Skeletal muscle satellite cell (primary cell): ENCODE measurements at regions not wholly inside any gene's neighbourhood (a gene's known extent, or its start where the extent isn't known, plus 50 kb on each side); places are given as distances from the start of the nearest gene placed in this dataset.

Source experiments
- H3K27me3 ChIP-seq: 2 replicates; pipeline ENCODE4 v1.7.0; 2013; ENCODE audit warnings: low read length; ENCODE audit not compliant: control insufficient read depth, insufficient read depth
- H3K36me3 ChIP-seq: 2 replicates; pipeline ENCODE4 v1.7.0; 2013; ENCODE audit warnings: mild to moderate bottlenecking, control low read depth, low read length; ENCODE audit not compliant: insufficient read depth
- H3K4me1 ChIP-seq: 2 replicates; pipeline ENCODE4 v1.7.0; 2013; ENCODE audit warnings: low read length; ENCODE audit not compliant: control insufficient read depth, insufficient read depth
- H3K4me2 ChIP-seq: 2 replicates; pipeline ENCODE4 v1.7.0; 2013; ENCODE audit warnings: mild to moderate bottlenecking, low read length
- H3K4me3 ChIP-seq: 2 replicates; pipeline ENCODE4 v1.7.0; 2013; ENCODE audit warnings: low read length
- H3K9ac ChIP-seq: 2 replicates; pipeline ENCODE4 v1.7.0; 2013; ENCODE audit warnings: mild to moderate bottlenecking, low read depth, low read length, moderate library complexity
- H3K9me3 ChIP-seq: replicated peaks from 2 replicates; pipeline ENCODE4 v1.7.0; 2013; ENCODE audit warnings: mild to moderate bottlenecking, control low read depth, low read length

- no peaks in the 10 kb centered on the region for H3K27me3 ChIP-seq
- H3K4me3 ChIP-seq: no peak overlapping the region
- H3K9me3 ChIP-seq: peaks cover 17% of the 10 kb centered on the region
- no peak overlapping the region for H3K9ac ChIP-seq
- H3K4me1 ChIP-seq: no peaks in the 10 kb centered on the region
- H3K4me2 ChIP-seq: no peak overlapping the region
- H3K36me3 ChIP-seq: no peaks in the 10 kb centered on the region
Observed at GRCh38 chr22:47575291-47575690, 812.8 kb downstream of the TBC1D22A start.

- Histone ChIP-seq H3K4me1 (no peaks in the 10 kb centered on the region), H3K4me3 (no peak overlapping the region), H3K36me3 (no peaks in the 10 kb centered on the region), H3K4me2 (no peak overlapping the region), H3K27me3 (no peaks in the 10 kb centered on the region), H3K9ac (no peak overlapping the region), H3K9me3 (peaks cover 17% of the 10 kb centered on the region)
Observed at GRCh38 chr22:47574556-47574955, 812.1 kb downstream of the TBC1D22A start.

GRCh38 chr22:47573141-47573540 is 810.7 kb downstream of the TBC1D22A start:
- Histone ChIP-seq H3K4me3 (no peak overlapping the region), H3K27me3 (no peaks in the 10 kb centered on the region), H3K36me3 (no peaks in the 10 kb centered on the region), H3K4me2 (no peak overlapping the region), H3K4me1 (no peaks in the 10 kb centered on the region), H3K9me3 (peaks cover 17% of the 10 kb centered on the region), H3K9ac (no peak overlapping the region)

GRCh38 chr22:47572443-47572842 is 810.0 kb downstream of the TBC1D22A start:
- Histone ChIP-seq H3K9ac (no peak overlapping the region), H3K4me2 (no peak overlapping the region), H3K9me3 (peaks cover 17% of the 10 kb centered on the region), H3K4me3 (no peak overlapping the region), H3K4me1 (no peaks in the 10 kb centered on the region), H3K36me3 (no peaks in the 10 kb centered on the region), H3K27me3 (no peaks in the 10 kb centered on the region)

- Histone ChIP-seq H3K4me3 (no peak overlapping the region), H3K9me3 (peaks cover 17% of the 10 kb centered on the region), H3K9ac (no peak overlapping the region), H3K4me2 (no peak overlapping the region), H3K36me3 (no peaks in the 10 kb centered on the region), H3K4me1 (no peaks in the 10 kb centered on the region), H3K27me3 (no peaks in the 10 kb centered on the region)
Observed at GRCh38 chr22:47571616-47572015, 809.2 kb downstream of the TBC1D22A start.

- Histone ChIP-seq H3K4me2 (no peak overlapping the region), H3K27me3 (no peaks in the 10 kb centered on the region), H3K9ac (no peak overlapping the region), H3K36me3 (no peaks in the 10 kb centered on the region), H3K4me1 (no peaks in the 10 kb centered on the region), H3K9me3 (peaks cover 17% of the 10 kb centered on the region), H3K4me3 (no peak overlapping the region)
Observed at GRCh38 chr22:47570851-47571250, 808.4 kb downstream of the TBC1D22A start.

GRCh38 chr22:47570300-47570685 is 807.8 kb downstream of the TBC1D22A start:
- Histone ChIP-seq H3K36me3 (no peaks in the 10 kb centered on the region), H3K9me3 (peaks cover 17% of the 10 kb centered on the region), H3K9ac (no peak overlapping the region), H3K4me3 (no peak overlapping the region), H3K4me2 (no peak overlapping the region), H3K4me1 (no peaks in the 10 kb centered on the region), H3K27me3 (no peaks in the 10 kb centered on the region)

GRCh38 chr22:47569389-47570299 is 807.2 kb downstream of the TBC1D22A start:
- H3K36me3 ChIP-seq: no peaks in the 10 kb centered on the region
- no peaks in the 10 kb centered on the region for H3K4me1 ChIP-seq
- H3K4me3 ChIP-seq: no peak overlapping the region
- H3K9ac ChIP-seq: no peak overlapping the region
- H3K27me3 ChIP-seq: no peaks in the 10 kb centered on the region
- peaks cover 16% of the 10 kb centered on the region for H3K9me3 ChIP-seq
- H3K4me2 ChIP-seq: no peak overlapping the region

- no peak overlapping the region for H3K9ac ChIP-seq
- H3K36me3 ChIP-seq: no peaks in the 10 kb centered on the region
- H3K4me3 ChIP-seq: no peak overlapping the region
- H3K27me3 ChIP-seq: no peaks in the 10 kb centered on the region
- H3K4me1 ChIP-seq: no peaks in the 10 kb centered on the region
- no peak overlapping the region for H3K4me2 ChIP-seq
- peaks cover 13% of the 10 kb centered on the region for H3K9me3 ChIP-seq
Observed at GRCh38 chr22:47568700-47569099, 806.2 kb downstream of the TBC1D22A start.

GRCh38 chr22:47567126-47568090 is 805.0 kb downstream of the TBC1D22A start:
- no peaks in the 10 kb centered on the region for H3K36me3 ChIP-seq
- peaks cover 7% of the 10 kb centered on the region for H3K9me3 ChIP-seq
- no peak overlapping the region for H3K4me2 ChIP-seq
- H3K9ac ChIP-seq: no peak overlapping the region
- H3K4me1 ChIP-seq: no peaks in the 10 kb centered on the region
- H3K4me3 ChIP-seq: no peak overlapping the region
- H3K27me3 ChIP-seq: no peaks in the 10 kb centered on the region

GRCh38 chr22:47566491-47566890 is 804.0 kb downstream of the TBC1D22A start:
- Histone ChIP-seq H3K9me3 (peaks cover 3% of the 10 kb centered on the region), H3K4me3 (no peak overlapping the region), H3K27me3 (no peaks in the 10 kb centered on the region), H3K9ac (no peak overlapping the region), H3K36me3 (no peaks in the 10 kb centered on the region), H3K4me1 (no peaks in the 10 kb centered on the region), H3K4me2 (no peak overlapping the region)
